K562 (cell line): ENCODE measurements at regions not wholly inside any gene's neighbourhood (a gene's known extent, or its start where the extent isn't known, plus 50 kb on each side); places are given as distances from the start of the nearest gene placed in this dataset.

Source experiments
- ATAC-seq: fragments of 200-7000 bp; cut with Tn5 transposase; 3 replicates; pipeline ENCODE4 v1.9.1; 2020; ENCODE audit warnings: moderate library complexity
- BruUV-seq: library from RNA; stranded (reverse); fragments of 400-500 nt; replicated peaks from 2 replicates; lab custom pipeline; 2021; lab: Mats Ljungman, UMichigan
- CTCF ChIA-PET: fragments of 300-600 bp; formaldehyde crosslinking; extraction: SDS; loops from one replicate; lab custom pipeline; 2021; ENCODE audit warnings: low intra/inter-chr PET ratio; lab: Yijun Ruan, JAX
- POLR2A ChIA-PET: fragments of 300-600, 350-650 bp; sonication (Branson Sonifier 250); formaldehyde crosslinking; extraction: SDS; loops from one replicate; lab custom pipeline; 2021; ENCODE audit warnings: antibody characterized with exemption, inconsistent platforms; lab: Yijun Ruan, JAX
- DNase-seq, 4 experiments: peaks; one replicate each; pipeline versions ENCODE4 v3.0.0 to v3.0.0-alpha.2; 2011 to 2018; ENCODE audit warnings: low spot score in 3 of 4, mixed read lengths in 3 of 4; ENCODE audit errors: extremely low read depth in 1 of 4
- FAIRE-seq: peaks from 2 replicates; lab custom pipeline; 2011; peaks lifted over from hg19 to GRCh38; lab: Jason Lieb, UNC
- H2AFZ ChIP-seq: 2 replicates; pipeline ENCODE4 v1.6.0; 2011; ENCODE audit warnings: low read depth, low read length, control low read depth, inconsistent platforms
- H3K27ac ChIP-seq: fragments of 200-600 bp; 3 replicates; pipeline ENCODE4 v1.8.0; 2011; ENCODE audit warnings: low read depth, mild to moderate bottlenecking, control low read depth, inconsistent platforms, low read length, moderate library complexity, mixed read lengths; ENCODE audit errors: extremely low read depth
- H3K27me3 ChIP-seq, 2 experiments: fragments of 300-600 bp in 1 of 2; 2 replicates in 1 of 2; 3 replicates in 1 of 2; pipeline versions ENCODE4 v1.6.0 to v1.8.0; 2011; ENCODE audit warnings: inconsistent platforms in 2 of 2, low read length in 2 of 2, mild to moderate bottlenecking in 1 of 2, mixed read lengths in 1 of 2, moderate library complexity in 1 of 2; ENCODE audit not compliant: control insufficient read depth in 2 of 2, insufficient read depth in 2 of 2
- H3K36me3 ChIP-seq: fragments of 300-600 bp; 3 replicates; pipeline ENCODE4 v1.8.0; 2011; ENCODE audit warnings: mild to moderate bottlenecking, low read length, inconsistent platforms; ENCODE audit not compliant: control insufficient read depth, insufficient read depth
- H3K4me1 ChIP-seq, 2 experiments: fragments of 200-600 bp in 1 of 2; replicated peaks in 1 of 2; 2 replicates in 1 of 2; 3 replicates in 1 of 2; pipeline versions ENCODE4 v1.5.1 to v1.8.0; 2011; ENCODE audit warnings: inconsistent platforms in 2 of 2, low read length in 2 of 2, mild to moderate bottlenecking in 1 of 2, mixed read lengths in 1 of 2, moderate library complexity in 1 of 2; ENCODE audit not compliant: control insufficient read depth in 2 of 2, insufficient read depth in 2 of 2
- H3K4me2 ChIP-seq: 2 replicates; pipeline ENCODE4 v1.6.1; 2011; ENCODE audit warnings: low read length, control low read depth, inconsistent platforms, mixed read lengths; ENCODE audit not compliant: insufficient read depth
- H3K4me3 ChIP-seq: fragments of 200-600 bp; sonication (generic), shearing (Covaris generic); 2 replicates; pipeline ENCODE4 v1.5.1; 2016; ENCODE audit warnings: control low read depth, inconsistent platforms
- H3K79me2 ChIP-seq: fragments of 200-600 bp; 3 replicates; pipeline ENCODE4 v1.8.0; 2011; ENCODE audit warnings: low read length, inconsistent platforms; ENCODE audit not compliant: control insufficient read depth, insufficient read depth
- H3K9ac ChIP-seq, 2 experiments: 2 replicates each; pipeline versions ENCODE4 v1.6.0 to v1.6.1; 2011; ENCODE audit warnings: low read depth in 2 of 2, low read length in 2 of 2, control low read depth in 1 of 2, inconsistent platforms in 1 of 2, mild to moderate bottlenecking in 1 of 2, mixed read lengths in 1 of 2; ENCODE audit not compliant: insufficient read depth in 1 of 2
- H3K9me1 ChIP-seq: one replicate; pipeline ENCODE4 v1.6.0; 2011; ENCODE audit warnings: inconsistent platforms, mild to moderate bottlenecking, low read length, moderate library complexity; ENCODE audit not compliant: control insufficient read depth, insufficient read depth
- H3K9me3 ChIP-seq: replicated peaks from 2 replicates; pipeline ENCODE4 v1.5.1; 2011; ENCODE audit warnings: low read depth, low read length, inconsistent platforms; ENCODE audit not compliant: control insufficient read depth, insufficient read depth
- H4K20me1 ChIP-seq: replicated peaks from 2 replicates; pipeline ENCODE4 v1.6.1; 2011; ENCODE audit warnings: low read length, inconsistent platforms, mixed read lengths; ENCODE audit not compliant: control insufficient read depth, insufficient read depth
- ATF6 ChIP-seq: sonication (generic); formaldehyde crosslinking; IDR thresholded peaks from 2 replicates; pipeline ENCODE4 v1.4.0; 2020; ENCODE audit warnings: mild to moderate bottlenecking, missing genetic modification reagents
- NCOA4 ChIP-seq: fragments of 450-650 bp; IDR thresholded peaks from 2 replicates; pipeline ENCODE4 v1.6.1; 2018; ENCODE audit warnings: mild to moderate bottlenecking; ENCODE audit not compliant: partially characterized antibody
- NELFE ChIP-seq: IDR thresholded peaks from 2 replicates; pipeline ENCODE4 v1.6.1; 2011; ENCODE audit warnings: mild to moderate bottlenecking; ENCODE audit not compliant: insufficient read depth, insufficient read length
- RBBP5 ChIP-seq: fragments of 200-600 bp; sonication (generic); IDR thresholded peaks from 2 replicates; pipeline ENCODE4 v1.6.1; 2012; ENCODE audit warnings: borderline replicate concordance, mild to moderate bottlenecking, low read length, control low read depth, inconsistent platforms; ENCODE audit not compliant: insufficient read depth, poor library complexity, severe bottlenecking
- THRA ChIP-seq: fragments of 450-650 bp; IDR thresholded peaks from 2 replicates; pipeline ENCODE4 v1.6.1; 2017; ENCODE audit warnings: mild to moderate bottlenecking, moderate library complexity
- ZNF740 ChIP-seq, 3 experiments: fragments of 200-800 bp in 1 of 3; sonication (Bioruptor generic) in 1 of 3; sonication (generic) in 1 of 3; formaldehyde crosslinking in 1 of 3; IDR thresholded peaks; 2 replicates each; pipeline versions ENCODE4 v1.6.1 to v1.8.0; 2016 to 2022; ENCODE audit warnings: mild to moderate bottlenecking in 2 of 3, missing compliant biosample characterization in 2 of 3, missing genetic modification characterization in 2 of 3, missing genetic modification reagents in 1 of 3
- WGBS: fragments of 100-300 bp; shearing (Covaris generic); methylation state at CpG from one replicate; pipeline ENCODE4 v1.1.6; 2016; ENCODE audit warnings: low coverage, mixed read lengths; ENCODE audit not compliant: insufficient coverage; ENCODE audit errors: missing lambda C conversion rate; 5-methylcytosine and 5-hydroxymethylcytosine counted together
- in situ Hi-C: fragments of 300-500 bp; cut with MboI; formaldehyde crosslinking; loops from 4 replicates; pipeline ENCODE4 v1.15.0; 2018; ENCODE audit warnings: inconsistent platforms, mixed read lengths
- intact Hi-C: fragments of 100-400 bp; cut with micrococcal nuclease; formaldehyde crosslinking; loops from 2 replicates; pipeline ENCODE4 v1.14.2; 2022

GRCh38 chr7:130883928-130884327 is 149.9 kb upstream of the KLF14 start:
- FAIRE-seq: no peak
- CTCF ChIA-PET: no interaction called here
- no peaks in the 10 kb centered on the region for H3K79me2 ChIP-seq

More at GRCh38 chr7:130883928-130884327, 149.9 kb upstream of the KLF14 start:
- no peaks in the 10 kb centered on the region for H3K9me1 ChIP-seq
- no peak overlapping the region for H3K4me2 ChIP-seq
- in situ Hi-C loops: loop anchor here (10.0 kb wide), 2 partner anchors 631 to 771 kb away; no protein-coding TSS in a partner anchor
- H3K27ac ChIP-seq: no peak overlapping the region
- 0 out of 2 replicates have a peak, but pooled peaks cover 4% of the 10 kb centered on the region for H4K20me1 ChIP-seq
- no TSS peak for BruUV-seq
- no peak overlapping the region for H2AFZ ChIP-seq
- DNase-seq: no peak
- POLR2A ChIA-PET: interaction anchor here (0.6 to 1.7 kb wide), 3 partner anchors 10 to 29 kb away, joined by 3 to 9 read pairs (median 3); no protein-coding TSS in a partner anchor
- no peak for TF ChIP-seq THRA
- TF ChIP-seq ATF6 (CRISPR knock-in tag): no peak
- TF ChIP-seq RBBP5: no peak
- TF ChIP-seq NELFE: no peak
- TF ChIP-seq ZNF740 (CRISPR knock-in tag; IDR thresholded peaks at IDR 0.05): no peak
- TF ChIP-seq ZNF740 (tag; IDR thresholded peaks at IDR 0.05): no peak
- TF ChIP-seq NCOA4: no peak
- no peaks in the 10 kb centered on the region for H3K36me3 ChIP-seq
- no peak for ATAC-seq
- H3K27me3 ChIP-seq: no peaks in the 10 kb centered on the region
- intact Hi-C loops: no loop called here
- peaks cover 0 to 6% of the 10 kb centered on the region in 2 experiments; a peak in 2 of 5 replicates for H3K4me1 ChIP-seq
- H3K9ac ChIP-seq: no peak overlapping the region
- no peak overlapping the region for H3K4me3 ChIP-seq
- H3K9me3 ChIP-seq: no peaks in the 10 kb centered on the region
- WGBS: 85% methylated on average over 6 of the region's 6 CpGs
